IMR-90 (cell line): ENCODE measurements at regions not wholly inside any gene's neighbourhood (a gene's known extent, or its start where the extent isn't known, plus 50 kb on each side); places are given as distances from the start of the nearest gene placed in this dataset.
"Not testable (repeated sequence)": the region's sequence is repeated elsewhere in the genome, so short reads cannot be mapped to it uniquely, and the experiment has no call there.

ENCODE experiments used
- ATAC-seq: fragments of 200-7000 bp; cut with Tn5 transposase; 2 replicates; pipeline ENCODE4 v1.9.1; 2020; ENCODE audit warnings: low read depth, mild to moderate bottlenecking, moderate library complexity
- BruUV-seq: library from RNA; stranded (reverse); fragments of 400-500 nt; replicated peaks from 2 replicates; lab custom pipeline; 2021; lab: Mats Ljungman, UMichigan
- CTCF ChIA-PET: fragments of 300-600 bp; formaldehyde crosslinking; extraction: SDS; loops from one replicate; lab custom pipeline; 2021; ENCODE audit warnings: antibody characterized with exemption; lab: Yijun Ruan, JAX
- POLR2A ChIA-PET: fragments of 300-600 bp; sonication (Branson Sonifier 250); formaldehyde crosslinking; loops from one replicate; lab custom pipeline; 2022; ENCODE audit warnings: antibody characterized with exemption; ENCODE audit not compliant: unreplicated experiment; lab: Charles Lee
- DNase-seq: peaks from one replicate; pipeline ENCODE4 v3.0.0; 2013
- H2AFZ ChIP-seq: replicated peaks from 2 replicates; pipeline ENCODE3; 2013; ENCODE audit warnings: low read length, mild to moderate bottlenecking; ENCODE audit not compliant: poor library complexity
- H2AK5ac ChIP-seq: 2 replicates; pipeline ENCODE4 v1.6.1; 2013; ENCODE audit warnings: low read depth, low read length, inconsistent platforms
- H2AK9ac ChIP-seq: replicated peaks from 2 replicates; pipeline ENCODE3; 2013; ENCODE audit warnings: mild to moderate bottlenecking, low read depth, low read length, moderate library complexity; ENCODE audit not compliant: poor library complexity
- H2BK120ac ChIP-seq: 2 replicates; pipeline ENCODE4 v1.6.1; 2013; ENCODE audit warnings: low read depth, low read length, inconsistent platforms
- H2BK15ac ChIP-seq: 3 replicates; pipeline ENCODE4 v1.6.1; 2013; ENCODE audit warnings: low read depth, low read length, inconsistent platforms
- H2BK20ac ChIP-seq: 2 replicates; pipeline ENCODE4 v1.6.1; 2013; ENCODE audit warnings: low read depth, mild to moderate bottlenecking, inconsistent platforms, low read length, moderate library complexity
- H2BK5ac ChIP-seq: 2 replicates; pipeline ENCODE4 v1.6.1; 2013; ENCODE audit warnings: mild to moderate bottlenecking, low read depth, low read length, inconsistent platforms; ENCODE audit not compliant: poor library complexity, severe bottlenecking
- H3K14ac ChIP-seq: replicated peaks from 2 replicates; pipeline ENCODE4 v1.6.1; 2013; ENCODE audit warnings: low read depth, low read length, inconsistent platforms
- H3K18ac ChIP-seq: 2 replicates; pipeline ENCODE4 v1.6.1; 2013; ENCODE audit warnings: low read depth, low read length, control low read depth
- H3K23ac ChIP-seq: 2 replicates; pipeline ENCODE4 v1.6.1; 2013; ENCODE audit warnings: low read depth, low read length, inconsistent platforms
- H3K27ac ChIP-seq: 2 replicates; pipeline ENCODE4 v1.5.1; 2013; ENCODE audit warnings: mild to moderate bottlenecking, control low read depth, low read length; ENCODE audit not compliant: insufficient read depth
- H3K27me3 ChIP-seq: 2 replicates; pipeline ENCODE4 v1.6.1; 2013; ENCODE audit warnings: low read length; ENCODE audit not compliant: control insufficient read depth, insufficient read depth
- H3K36me3 ChIP-seq: 2 replicates; pipeline ENCODE4 v1.6.1; 2013; ENCODE audit warnings: low read length, mixed read lengths; ENCODE audit not compliant: control insufficient read depth, insufficient read depth
- H3K4ac ChIP-seq: 2 replicates; pipeline ENCODE4 v1.6.1; 2013; ENCODE audit warnings: low read depth, low read length, inconsistent platforms
- H3K4me1 ChIP-seq: 2 replicates; pipeline ENCODE4 v1.6.1; 2013; ENCODE audit warnings: low read length, mixed read lengths; ENCODE audit not compliant: control insufficient read depth, insufficient read depth
- H3K4me2 ChIP-seq: 2 replicates; pipeline ENCODE4 v1.6.1; 2013; ENCODE audit warnings: low read depth, mild to moderate bottlenecking, control low read depth, low read length, moderate library complexity
- H3K4me3 ChIP-seq: 2 replicates; pipeline ENCODE4 v1.5.1; 2013; ENCODE audit warnings: low read depth, mild to moderate bottlenecking, control low read depth, low read length, moderate library complexity; ENCODE audit not compliant: insufficient read depth
- H3K56ac ChIP-seq: 2 replicates; pipeline ENCODE4 v1.6.1; 2013; ENCODE audit warnings: low read length, inconsistent platforms; ENCODE audit not compliant: insufficient read depth; ENCODE audit errors: extremely low read depth
- H3K79me1 ChIP-seq, 2 experiments: 2 replicates each; pipeline ENCODE4 v1.6.1; 2013; ENCODE audit warnings: low read length in 2 of 2, inconsistent platforms in 1 of 2, low read depth in 1 of 2
- H3K9ac ChIP-seq: 2 replicates; pipeline ENCODE4 v1.6.1; 2013; ENCODE audit warnings: low read depth, low read length, control low read depth
- H3K9me1 ChIP-seq: 2 replicates; pipeline ENCODE4 v1.6.1; 2013; ENCODE audit warnings: low read length, inconsistent platforms; ENCODE audit not compliant: insufficient read depth
- H3K9me3 ChIP-seq: 2 replicates; pipeline ENCODE4 v1.6.1; 2013; ENCODE audit warnings: low read length; ENCODE audit not compliant: control insufficient read depth, insufficient read depth
- H4K20me1 ChIP-seq: 2 replicates; pipeline ENCODE4 v1.6.1; 2013; ENCODE audit warnings: low read length, inconsistent platforms; ENCODE audit not compliant: insufficient read depth
- H4K5ac ChIP-seq: 2 replicates; pipeline ENCODE4 v1.6.1; 2013; ENCODE audit warnings: mild to moderate bottlenecking, low read depth, low read length, control low read depth
- H4K8ac ChIP-seq, 2 experiments: 2 replicates each; pipeline ENCODE4 v1.6.1; 2013; ENCODE audit warnings: low read depth in 2 of 2, low read length in 2 of 2, control low read depth in 1 of 2, inconsistent platforms in 1 of 2
- H4K91ac ChIP-seq: 2 replicates; pipeline ENCODE4 v1.6.1; 2013; ENCODE audit warnings: low read depth, low read length, inconsistent platforms; ENCODE audit not compliant: insufficient read depth
- WGBS, 2 experiments: methylation state at CpG; one replicate each; pipeline versions ENCODE4 v1.1.5 to v1.1.7; 2013; ENCODE audit warnings: missing lambda C conversion rate in 2 of 2; ENCODE audit not compliant: insufficient read length in 1 of 2; ENCODE audit errors: extremely low coverage in 2 of 2; 5-methylcytosine and 5-hydroxymethylcytosine counted together
- dilution Hi-C: fragments of 300-500 bp; cut with HindIII; formaldehyde crosslinking; loops from one replicate; pipeline ENCODE4 v1.14.3; 2018; ENCODE audit warnings: low sequenced_read_pairs; ENCODE audit not compliant: unreplicated experiment
- in situ Hi-C: fragments of 300-500 bp; cut with MboI; formaldehyde crosslinking; loops from 3 replicates; pipeline ENCODE4 v1.14.3; 2019; ENCODE audit warnings: low sequenced_read_pairs, inconsistent platforms, mixed read lengths
- intact Hi-C: fragments of 100-400 bp; cut with micrococcal nuclease; formaldehyde crosslinking; loops from 2 replicates; pipeline ENCODE4 v1.10.0; 2022

GRCh38 chr13:43968251-43968942 lies 88.7 kb downstream of the LACC1 start:
- H4K5ac ChIP-seq, H3K9me1 ChIP-seq, H4K20me1 ChIP-seq, H3K4me3 ChIP-seq, H3K4me2 ChIP-seq, in situ Hi-C loops, H4K8ac ChIP-seq, H3K4ac ChIP-seq, DNase-seq, H3K36me3 ChIP-seq, H2BK120ac ChIP-seq, H3K9ac ChIP-seq, H2AFZ ChIP-seq, H3K14ac ChIP-seq, BruUV-seq, H4K91ac ChIP-seq, H3K27ac ChIP-seq, H3K23ac ChIP-seq, H3K4me1 ChIP-seq, ATAC-seq, H3K18ac ChIP-seq, POLR2A ChIA-PET, H3K9me3 ChIP-seq, H3K56ac ChIP-seq, H2BK5ac ChIP-seq, H3K79me1 ChIP-seq, H2AK5ac ChIP-seq, CTCF ChIA-PET, H3K27me3 ChIP-seq, H2AK9ac ChIP-seq, H2BK20ac ChIP-seq, H2BK15ac ChIP-seq, dilution Hi-C loops, intact Hi-C loops: not testable (repeated sequence)
- WGBS, 2 experiments = 86% methylated on average over 40 of the region's 63 CpGs; no CpG with 5 or more reads in 1 of the 2 experiments

DNA sequence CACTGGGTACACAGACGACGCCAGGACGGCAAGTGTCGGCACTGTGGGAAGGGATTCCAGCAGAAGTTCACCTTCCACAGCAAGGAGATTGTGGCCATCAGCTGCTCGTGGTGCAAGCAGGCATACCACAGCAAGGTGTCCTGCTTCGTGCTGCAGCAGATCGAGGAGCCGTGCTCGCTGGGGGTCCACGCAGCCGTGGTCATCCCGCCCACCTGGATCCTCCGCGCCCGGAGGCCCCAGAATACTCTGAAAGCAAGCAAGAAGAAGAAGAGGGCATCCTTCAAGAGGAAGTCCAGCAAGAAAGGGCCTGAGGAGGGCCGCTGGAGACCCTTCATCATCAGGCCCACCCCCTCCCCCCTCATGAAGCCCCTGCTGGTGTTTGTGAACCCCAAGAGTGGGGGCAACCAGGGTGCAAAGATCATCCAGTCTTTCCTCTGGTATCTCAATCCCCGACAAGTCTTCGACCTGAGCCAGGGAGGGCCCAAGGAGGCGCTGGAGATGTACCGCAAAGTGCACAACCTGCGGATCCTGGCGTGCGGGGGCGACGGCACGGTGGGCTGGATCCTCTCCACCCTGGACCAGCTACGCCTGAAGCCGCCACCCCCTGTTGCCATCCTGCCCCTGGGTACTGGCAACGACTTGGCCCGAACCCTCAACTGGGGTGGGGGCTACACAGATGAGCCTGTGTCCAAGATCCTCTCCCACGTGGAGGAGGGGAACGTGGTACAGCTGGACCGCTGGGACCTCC lies 89.4 kb downstream of the LACC1 start:
- dilution Hi-C loops, H2AK9ac ChIP-seq, H2AFZ ChIP-seq, H2BK5ac ChIP-seq, H3K23ac ChIP-seq, H2BK20ac ChIP-seq, H2BK120ac ChIP-seq, H3K4me2 ChIP-seq, intact Hi-C loops, H3K27ac ChIP-seq, in situ Hi-C loops, H3K9ac ChIP-seq, BruUV-seq, DNase-seq, H2AK5ac ChIP-seq, H3K79me1 ChIP-seq, H3K14ac ChIP-seq, H4K91ac ChIP-seq, H3K9me3 ChIP-seq, H4K20me1 ChIP-seq, H2BK15ac ChIP-seq, H3K36me3 ChIP-seq, POLR2A ChIA-PET, H3K9me1 ChIP-seq, H4K5ac ChIP-seq, H3K56ac ChIP-seq, H3K27me3 ChIP-seq, H3K18ac ChIP-seq, H3K4me3 ChIP-seq, H3K4me1 ChIP-seq, H4K8ac ChIP-seq, ATAC-seq, CTCF ChIA-PET, H3K4ac ChIP-seq: not testable (repeated sequence)
- WGBS, 2 experiments = 82% methylated on average over 11 of the region's 33 CpGs; no CpG with 5 or more reads in 1 of the 2 experiments
